ENCODE measurements at regions not wholly inside any gene's neighbourhood (a gene's known extent, or its start where the extent isn't known, plus 50 kb on each side); places are given as distances from the start of the nearest gene placed in this dataset.

GRCh38 chr1:191240925-191241324, 763.3 kb upstream of the BRINP3 start:
- H3K36me3 Mint-ChIP-seq (ENCODE audit: insufficient read depth in 1 of 3, low read depth in 3 of 3) = peaks cover 0 to 3% (median 0%) of the 10 kb centered on the region in 3 experiments; a peak in 1 of 7 replicates
- Histone ChIP-seq H3K18ac (ENCODE audit: insufficient read length, low read depth, low read length) (no peak overlapping the region), H2AK5ac (ENCODE audit: insufficient read length, low read length) (no peak overlapping the region), H4K5ac (ENCODE audit: insufficient read length, low read depth, low read length) (no peak overlapping the region), H3K27me3 (ENCODE audit: insufficient read depth, low read length) (no peaks in the 10 kb centered on the region), H3K79me2 (ENCODE audit: insufficient read depth, low read length) (no peaks in the 10 kb centered on the region), H2BK12ac (ENCODE audit: insufficient read length, low read depth, low read length) (no peak overlapping the region), H2AFZ (ENCODE audit: low read length) (no peak overlapping the region), H3K23me2 (ENCODE audit: insufficient read length, low read depth, low read length, poor library complexity, severe bottlenecking) (no peaks in the 10 kb centered on the region), H3K4ac (ENCODE audit: low read depth, low read length) (no peak overlapping the region), H3K4me2 (ENCODE audit: insufficient read depth, insufficient read length, low read length) (no peak overlapping the region), H3K4me1 (ENCODE audit: insufficient read depth, low read length) (no peaks in the 10 kb centered on the region), H3K14ac (ENCODE audit: insufficient read depth, low read length) (no peak overlapping the region), H3K23ac (ENCODE audit: insufficient read length, low read depth, low read length) (no peak overlapping the region), H2BK5ac (ENCODE audit: insufficient read length, low read length) (no peak overlapping the region), H2BK120ac (ENCODE audit: low read depth, low read length, poor library complexity, severe bottlenecking) (no peak overlapping the region), H3K9ac (ENCODE audit: extremely low read depth, insufficient read length, low read length) (no peak overlapping the region), H3K79me1 (ENCODE audit: insufficient read depth, low read depth, low read length, poor library complexity, severe bottlenecking) (no peaks in the 10 kb centered on the region), H2BK20ac (ENCODE audit: low read depth, low read length, poor library complexity, severe bottlenecking) (no peak overlapping the region), H4K8ac (replicated peaks; ENCODE audit: insufficient read length, low read depth, low read length) (no peak overlapping the region), H3K27ac (ENCODE audit: insufficient read length, low read depth, low read length) (no peak overlapping the region), H2BK15ac (ENCODE audit: low read depth, low read length) (no peak overlapping the region), H3T11ph (ENCODE audit: low read length) (no peak overlapping the region), H4K20me1 (ENCODE audit: control insufficient read depth, insufficient read depth, insufficient read length) (no peaks in the 10 kb centered on the region), H4K91ac (ENCODE audit: insufficient read length, low read depth, low read length) (no peak overlapping the region), H3K56ac (ENCODE audit: insufficient read length, low read depth, low read length) (no peak overlapping the region), H3K9me3 (ENCODE audit: control insufficient read depth, low read depth, low read length) (no peaks in the 10 kb centered on the region)
- H3K27me3 Mint-ChIP-seq (ENCODE audit: low read depth) = no peaks in the 10 kb centered on the region
- no peak for DNase-seq
- H3K4me1 Mint-ChIP-seq = no peaks in the 10 kb centered on the region
- no peak overlapping the region for H3K27ac Mint-ChIP-seq
- no peak for TF ChIP-seq CTCF (conservative IDR thresholded peaks at IDR 0.05)
- no CpG with 5 or more reads among the region's 3 CpGs for WGBS (ENCODE audit: extremely low coverage, insufficient read length, low lambda C conversion rate)
- H3K9me3 Mint-ChIP-seq = peaks cover 0 to 8% of the 10 kb centered on the region in 2 experiments; a peak in 3 of 5 replicates
- no peak overlapping the region for H3K4me3 Mint-ChIP-seq
